ENCODE measurements at regions not wholly inside any gene's neighbourhood (a gene's known extent, or its start where the extent isn't known, plus 50 kb on each side); places are given as distances from the start of the nearest gene placed in this dataset.
"Not testable (repeated sequence)": the region's sequence is repeated elsewhere in the genome, so short reads cannot be mapped to it uniquely, and the experiment has no call there.

GRCh38 chr2:87675487-87675886 is 72.4 kb upstream of the PLGLB2 start:
- TF ChIP-seq CTCF, POLR2AphosphoS5 (IDR thresholded peaks at IDR 0.05): not testable (repeated sequence)
